Fibroblast of the aortic adventitia (primary cell): ENCODE measurements at regions not wholly inside any gene's neighbourhood (a gene's known extent, or its start where the extent isn't known, plus 50 kb on each side); places are given as distances from the start of the nearest gene placed in this dataset.
A peak's percentile ranks its signal among the peaks of the same experiment; 100 is the strongest.

ENCODE experiments used
- DNase-seq: peaks from one replicate; pipeline ENCODE4 v3.0.0-alpha.2; 2010; ENCODE audit warnings: low read depth
- H3K4me3 ChIP-seq: 2 replicates; pipeline ENCODE4 v1.5.1; 2011; ENCODE audit warnings: low read depth, mild to moderate bottlenecking, control low read depth, low read length, moderate library complexity
- TF ChIP-seq, protein P1 (sequence below): IDR thresholded peaks from 2 replicates; pipeline ENCODE4 v1.5.1; 2011; ENCODE audit warnings: mild to moderate bottlenecking, low read length, control low read depth, inconsistent platforms; ENCODE audit not compliant: insufficient read depth

DNA sequence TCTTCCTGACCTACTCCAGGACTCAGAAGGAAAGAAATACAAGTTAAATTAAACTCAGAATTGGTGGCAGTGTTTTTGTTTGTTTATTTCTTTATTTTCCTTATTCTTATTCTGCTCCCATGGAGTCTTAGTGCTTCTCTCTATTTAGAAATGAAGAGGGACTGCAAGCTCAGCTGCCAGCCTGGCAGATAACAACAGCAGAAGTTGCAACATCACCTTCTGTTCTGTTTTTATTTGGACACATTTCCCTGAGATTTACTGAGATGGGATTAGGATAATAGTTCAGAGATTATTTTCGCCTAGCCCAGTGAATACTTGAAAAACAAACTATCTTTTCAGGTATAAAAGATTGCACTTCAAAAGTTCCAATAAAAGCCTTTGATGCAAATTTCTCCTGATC lies 70.4 kb upstream of the DTNA start:
- TF ChIP-seq, protein P1, sequence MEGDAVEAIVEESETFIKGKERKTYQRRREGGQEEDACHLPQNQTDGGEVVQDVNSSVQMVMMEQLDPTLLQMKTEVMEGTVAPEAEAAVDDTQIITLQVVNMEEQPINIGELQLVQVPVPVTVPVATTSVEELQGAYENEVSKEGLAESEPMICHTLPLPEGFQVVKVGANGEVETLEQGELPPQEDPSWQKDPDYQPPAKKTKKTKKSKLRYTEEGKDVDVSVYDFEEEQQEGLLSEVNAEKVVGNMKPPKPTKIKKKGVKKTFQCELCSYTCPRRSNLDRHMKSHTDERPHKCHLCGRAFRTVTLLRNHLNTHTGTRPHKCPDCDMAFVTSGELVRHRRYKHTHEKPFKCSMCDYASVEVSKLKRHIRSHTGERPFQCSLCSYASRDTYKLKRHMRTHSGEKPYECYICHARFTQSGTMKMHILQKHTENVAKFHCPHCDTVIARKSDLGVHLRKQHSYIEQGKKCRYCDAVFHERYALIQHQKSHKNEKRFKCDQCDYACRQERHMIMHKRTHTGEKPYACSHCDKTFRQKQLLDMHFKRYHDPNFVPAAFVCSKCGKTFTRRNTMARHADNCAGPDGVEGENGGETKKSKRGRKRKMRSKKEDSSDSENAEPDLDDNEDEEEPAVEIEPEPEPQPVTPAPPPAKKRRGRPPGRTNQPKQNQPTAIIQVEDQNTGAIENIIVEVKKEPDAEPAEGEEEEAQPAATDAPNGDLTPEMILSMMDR = no peak
- no peak overlapping the region for H3K4me3 ChIP-seq
- peak; percentile 11 for DNase-seq

DNA sequence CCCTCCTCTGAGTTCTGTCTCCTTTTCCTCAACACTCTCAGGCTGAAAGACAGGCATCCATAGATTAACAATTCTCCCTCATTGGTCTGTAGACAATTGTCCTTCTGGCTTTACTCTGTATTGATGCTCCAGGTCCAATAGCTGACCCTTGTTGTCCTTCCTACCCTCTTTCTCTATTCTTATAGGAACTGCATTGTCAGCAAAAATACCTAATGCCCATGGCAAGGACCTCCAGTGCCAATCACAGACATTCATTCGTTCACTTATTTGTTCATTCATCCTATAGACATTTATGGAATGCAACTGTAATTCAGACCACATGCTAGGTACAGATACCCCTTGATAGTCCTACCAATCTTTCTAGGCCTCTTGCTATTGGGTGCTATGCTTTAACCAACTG lies 69.8 kb upstream of the DTNA start:
- DNase-seq = no peak
- H3K4me3 ChIP-seq = no peak overlapping the region
- TF ChIP-seq, protein P1 = no peak

DNA sequence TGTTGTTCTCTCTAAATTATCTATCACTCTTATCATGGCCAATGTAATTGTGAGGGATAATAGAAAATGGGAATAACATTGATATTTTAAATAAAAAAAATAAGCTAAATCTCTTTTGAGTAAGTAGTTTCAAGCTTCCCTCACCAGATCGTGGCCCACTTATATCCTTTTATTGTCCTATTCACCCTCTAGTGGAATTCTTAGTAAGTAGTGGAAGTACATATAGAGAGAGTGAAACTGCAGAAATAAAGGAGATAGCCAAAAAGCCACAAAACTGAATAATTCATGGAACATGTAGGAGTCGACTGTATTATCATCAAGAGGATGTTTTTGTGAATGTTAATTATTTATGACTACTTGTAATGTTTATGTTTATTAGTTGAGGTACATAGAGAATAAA lies 66.1 kb upstream of the DTNA start:
- H3K4me3 ChIP-seq = no peak overlapping the region
- TF ChIP-seq, protein P1 = no peak
- DNase-seq = peak; percentile 34

DNA sequence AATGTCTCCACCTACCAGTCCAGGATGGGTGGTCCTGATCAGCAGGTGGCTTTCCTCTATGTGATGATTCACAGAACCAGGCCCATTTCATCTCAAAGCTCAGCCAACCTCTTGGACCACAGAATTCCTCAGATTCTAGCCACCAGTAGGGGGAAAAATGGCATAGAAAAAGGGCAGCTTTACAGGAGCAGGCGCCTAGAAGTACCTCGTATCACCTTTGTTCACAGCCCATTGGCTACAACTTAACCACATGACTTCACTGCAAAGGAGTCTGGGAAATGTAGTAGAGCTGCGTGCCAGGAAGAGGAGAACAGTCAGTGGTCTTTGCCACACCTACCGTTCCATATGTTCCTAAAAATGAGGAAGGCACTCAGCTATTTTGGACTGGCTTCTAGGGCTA lies 62.8 kb upstream of the DTNA start:
- H3K4me3 ChIP-seq = no peak overlapping the region
- TF ChIP-seq, protein P1 = no peak
- DNase-seq = no peak

DNA sequence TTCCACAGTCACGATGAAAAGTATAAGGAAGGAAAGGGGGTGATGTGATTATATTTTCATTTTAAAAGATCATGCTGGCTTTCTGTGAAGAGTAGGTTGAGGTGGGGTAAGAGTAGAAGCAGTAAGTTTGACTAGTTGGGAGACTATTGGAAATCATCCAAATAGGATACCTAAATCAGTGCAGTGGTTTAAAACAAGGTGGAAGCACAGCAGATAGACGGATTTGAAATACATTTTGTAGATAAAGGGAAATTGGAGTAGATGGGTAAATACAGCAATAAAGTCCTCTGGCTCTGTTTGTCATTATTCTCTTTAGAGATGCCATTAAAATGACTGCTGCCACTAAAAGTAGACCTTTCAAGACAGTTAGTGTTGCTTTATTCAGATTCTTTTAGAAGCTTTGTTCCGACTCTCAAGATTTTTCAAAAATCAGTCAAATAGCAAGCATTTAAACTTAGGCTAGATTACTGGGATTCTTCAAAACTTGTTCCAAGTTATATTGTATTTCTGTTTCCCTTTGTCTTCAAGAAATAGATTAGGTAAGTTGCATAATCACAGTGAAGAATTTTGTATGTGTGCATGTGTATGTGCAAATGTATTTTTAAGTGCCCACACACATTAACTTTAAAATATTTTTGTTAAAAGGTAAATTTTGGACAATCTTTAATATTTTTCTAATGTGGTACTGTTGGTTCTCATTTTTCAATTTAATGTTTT lies 61.7 kb upstream of the DTNA start:
- peak; percentile 29 for DNase-seq
- no peak overlapping the region for H3K4me3 ChIP-seq
- TF ChIP-seq, protein P1 = no peak

DNA sequence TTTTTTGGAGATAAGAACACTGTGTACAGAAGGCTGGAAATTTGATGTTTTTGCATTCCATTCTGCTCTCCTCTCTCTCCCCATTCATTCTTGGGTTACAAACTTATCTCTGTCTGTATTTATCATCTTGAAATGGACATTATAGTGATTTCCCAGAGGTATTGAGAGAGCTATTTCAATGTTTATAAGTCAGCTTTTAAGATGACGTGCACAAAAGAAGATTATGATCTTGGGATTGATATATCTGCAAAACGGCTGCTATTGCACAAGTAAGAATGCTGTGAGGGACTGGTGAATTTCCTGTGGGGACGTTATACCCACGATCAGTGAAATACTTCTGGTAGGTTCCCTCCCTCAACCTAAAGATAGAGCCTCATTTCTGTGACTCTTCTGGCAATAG lies 61.0 kb upstream of the DTNA start:
- peak; percentile 67 for DNase-seq
- no peak overlapping the region for H3K4me3 ChIP-seq
- TF ChIP-seq, protein P1 = no peak

DNA sequence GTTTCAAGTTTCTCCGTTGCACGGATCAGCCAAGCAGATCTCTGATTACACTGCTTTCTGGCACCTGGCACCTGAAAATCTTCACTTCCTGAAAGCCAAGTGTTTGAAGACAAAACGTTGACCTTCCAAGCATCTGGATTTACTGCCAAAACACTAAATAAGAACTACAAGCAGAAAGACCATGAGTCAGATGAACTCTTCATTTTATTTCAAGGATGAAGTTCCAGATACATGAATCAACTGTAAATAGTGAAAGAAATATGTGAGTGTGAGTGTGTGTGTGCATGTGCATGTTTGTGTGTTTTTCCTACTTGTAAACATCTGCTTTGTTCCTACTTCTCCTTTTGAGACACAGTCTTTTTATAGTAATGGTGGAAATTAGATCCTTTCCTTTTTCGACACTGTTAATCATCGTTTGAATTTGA lies 60.0 kb upstream of the DTNA start:
- DNase-seq = peak; percentile 67
- TF ChIP-seq, protein P1 = no peak
- no peak overlapping the region for H3K4me3 ChIP-seq
